ENCODE measurements at regions not wholly inside any gene's neighbourhood (a gene's known extent, or its start where the extent isn't known, plus 50 kb on each side); places are given as distances from the start of the nearest gene placed in this dataset.

DNA sequence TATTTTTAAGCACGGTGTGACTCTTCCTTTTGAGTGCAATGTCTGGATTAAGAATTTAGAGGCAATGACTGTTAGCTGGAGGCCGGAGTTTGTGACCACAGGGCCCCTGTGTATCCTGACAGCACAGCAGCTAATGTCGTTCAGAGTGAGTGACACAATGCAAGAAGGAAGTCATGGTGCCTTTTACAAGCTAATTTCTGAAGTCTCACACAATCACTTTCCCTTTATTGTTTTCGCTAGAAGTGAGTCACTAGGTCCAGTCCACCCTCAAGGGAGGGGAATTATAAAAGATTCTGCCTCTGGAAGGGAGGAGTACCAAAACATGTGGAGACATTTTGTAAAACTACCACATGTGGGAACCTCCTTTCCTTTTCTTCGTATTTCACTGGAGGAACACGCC, 185.5 kb upstream of the FGF10 start (continued):
- TF ChIP-seq, protein P1, sequence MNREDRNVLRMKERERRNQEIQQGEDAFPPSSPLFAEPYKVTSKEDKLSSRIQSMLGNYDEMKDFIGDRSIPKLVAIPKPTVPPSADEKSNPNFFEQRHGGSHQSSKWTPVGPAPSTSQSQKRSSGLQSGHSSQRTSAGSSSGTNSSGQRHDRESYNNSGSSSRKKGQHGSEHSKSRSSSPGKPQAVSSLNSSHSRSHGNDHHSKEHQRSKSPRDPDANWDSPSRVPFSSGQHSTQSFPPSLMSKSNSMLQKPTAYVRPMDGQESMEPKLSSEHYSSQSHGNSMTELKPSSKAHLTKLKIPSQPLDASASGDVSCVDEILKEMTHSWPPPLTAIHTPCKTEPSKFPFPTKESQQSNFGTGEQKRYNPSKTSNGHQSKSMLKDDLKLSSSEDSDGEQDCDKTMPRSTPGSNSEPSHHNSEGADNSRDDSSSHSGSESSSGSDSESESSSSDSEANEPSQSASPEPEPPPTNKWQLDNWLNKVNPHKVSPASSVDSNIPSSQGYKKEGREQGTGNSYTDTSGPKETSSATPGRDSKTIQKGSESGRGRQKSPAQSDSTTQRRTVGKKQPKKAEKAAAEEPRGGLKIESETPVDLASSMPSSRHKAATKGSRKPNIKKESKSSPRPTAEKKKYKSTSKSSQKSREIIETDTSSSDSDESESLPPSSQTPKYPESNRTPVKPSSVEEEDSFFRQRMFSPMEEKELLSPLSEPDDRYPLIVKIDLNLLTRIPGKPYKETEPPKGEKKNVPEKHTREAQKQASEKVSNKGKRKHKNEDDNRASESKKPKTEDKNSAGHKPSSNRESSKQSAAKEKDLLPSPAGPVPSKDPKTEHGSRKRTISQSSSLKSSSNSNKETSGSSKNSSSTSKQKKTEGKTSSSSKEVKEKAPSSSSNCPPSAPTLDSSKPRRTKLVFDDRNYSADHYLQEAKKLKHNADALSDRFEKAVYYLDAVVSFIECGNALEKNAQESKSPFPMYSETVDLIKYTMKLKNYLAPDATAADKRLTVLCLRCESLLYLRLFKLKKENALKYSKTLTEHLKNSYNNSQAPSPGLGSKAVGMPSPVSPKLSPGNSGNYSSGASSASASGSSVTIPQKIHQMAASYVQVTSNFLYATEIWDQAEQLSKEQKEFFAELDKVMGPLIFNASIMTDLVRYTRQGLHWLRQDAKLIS (CRISPR knock-in tag; IDR thresholded peaks at IDR 0.05; ENCODE audit: borderline replicate concordance), result no peak
- TF ChIP-seq MXD4 (CRISPR knock-in tag; IDR thresholded peaks at IDR 0.05; ENCODE audit: borderline replicate concordance) (no peak), ZNF219 (CRISPR knock-in tag; IDR thresholded peaks at IDR 0.05; ENCODE audit: borderline replicate concordance) (no peak), ELF4 (CRISPR knock-in tag; IDR thresholded peaks at IDR 0.05; ENCODE audit: low read depth) (no peak), NFATC4 (CRISPR knock-in tag; IDR thresholded peaks at IDR 0.05) (no peak), NFYB (CRISPR knock-in tag; conservative IDR thresholded peaks at IDR 0.05; ENCODE audit: low read depth) (no peak), FOXP1 (CRISPR knock-in tag; IDR thresholded peaks at IDR 0.05; ENCODE audit: borderline replicate concordance) (no peak)
- TF ChIP-seq, protein P2, sequence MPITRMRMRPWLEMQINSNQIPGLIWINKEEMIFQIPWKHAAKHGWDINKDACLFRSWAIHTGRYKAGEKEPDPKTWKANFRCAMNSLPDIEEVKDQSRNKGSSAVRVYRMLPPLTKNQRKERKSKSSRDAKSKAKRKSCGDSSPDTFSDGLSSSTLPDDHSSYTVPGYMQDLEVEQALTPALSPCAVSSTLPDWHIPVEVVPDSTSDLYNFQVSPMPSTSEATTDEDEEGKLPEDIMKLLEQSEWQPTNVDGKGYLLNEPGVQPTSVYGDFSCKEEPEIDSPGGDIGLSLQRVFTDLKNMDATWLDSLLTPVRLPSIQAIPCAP (CRISPR knock-in tag; IDR thresholded peaks at IDR 0.05), result no peak

DNA sequence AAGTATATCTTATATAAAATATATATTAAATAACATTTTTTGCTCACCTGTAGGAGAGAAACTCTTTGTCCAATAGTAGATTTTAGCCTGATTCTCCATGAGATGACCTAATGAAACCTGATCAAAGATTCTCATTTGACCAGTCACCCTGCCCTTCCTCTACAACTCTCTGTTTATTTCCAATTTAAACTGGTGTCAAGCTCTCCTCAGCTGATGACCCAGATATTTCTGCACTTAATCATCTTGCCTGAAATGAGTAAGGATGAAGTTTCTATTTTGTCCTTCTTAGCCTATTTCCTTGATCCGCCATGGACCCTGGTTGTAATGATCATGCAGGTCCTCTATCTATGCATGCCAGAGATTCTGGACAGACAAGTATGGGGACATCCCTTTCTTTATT, 179.3 kb upstream of the FGF10 start:
- Mint-ChIP-seq H3K9me3 (peaks cover 12% of the 10 kb centered on the region), H3K27ac (no peak overlapping the region), H3K4me3 (no peak overlapping the region), H3K4me1 (no peaks in the 10 kb centered on the region), H3K36me3 (no peaks in the 10 kb centered on the region), H3K27me3 (ENCODE audit: low read depth) (no peaks in the 10 kb centered on the region)
- DNase-seq (ENCODE audit: low spot score), result no peak
- no peak for TF ChIP-seq SOX15 (CRISPR knock-in tag; IDR thresholded peaks at IDR 0.05)
- TF ChIP-seq, protein P3, sequence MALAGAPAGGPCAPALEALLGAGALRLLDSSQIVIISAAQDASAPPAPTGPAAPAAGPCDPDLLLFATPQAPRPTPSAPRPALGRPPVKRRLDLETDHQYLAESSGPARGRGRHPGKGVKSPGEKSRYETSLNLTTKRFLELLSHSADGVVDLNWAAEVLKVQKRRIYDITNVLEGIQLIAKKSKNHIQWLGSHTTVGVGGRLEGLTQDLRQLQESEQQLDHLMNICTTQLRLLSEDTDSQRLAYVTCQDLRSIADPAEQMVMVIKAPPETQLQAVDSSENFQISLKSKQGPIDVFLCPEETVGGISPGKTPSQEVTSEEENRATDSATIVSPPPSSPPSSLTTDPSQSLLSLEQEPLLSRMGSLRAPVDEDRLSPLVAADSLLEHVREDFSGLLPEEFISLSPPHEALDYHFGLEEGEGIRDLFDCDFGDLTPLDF (CRISPR knock-in tag; IDR thresholded peaks at IDR 0.05), result no peak
- no peak for TF ChIP-seq ATF1 (CRISPR knock-in tag; IDR thresholded peaks at IDR 0.05)
- no peak for TF ChIP-seq TEAD1 (CRISPR knock-in tag; IDR thresholded peaks at IDR 0.05)
- no peak for ATAC-seq
- POLR2A ChIA-PET, result no interaction called here
- CTCF ChIA-PET, result no interaction called here

DNA sequence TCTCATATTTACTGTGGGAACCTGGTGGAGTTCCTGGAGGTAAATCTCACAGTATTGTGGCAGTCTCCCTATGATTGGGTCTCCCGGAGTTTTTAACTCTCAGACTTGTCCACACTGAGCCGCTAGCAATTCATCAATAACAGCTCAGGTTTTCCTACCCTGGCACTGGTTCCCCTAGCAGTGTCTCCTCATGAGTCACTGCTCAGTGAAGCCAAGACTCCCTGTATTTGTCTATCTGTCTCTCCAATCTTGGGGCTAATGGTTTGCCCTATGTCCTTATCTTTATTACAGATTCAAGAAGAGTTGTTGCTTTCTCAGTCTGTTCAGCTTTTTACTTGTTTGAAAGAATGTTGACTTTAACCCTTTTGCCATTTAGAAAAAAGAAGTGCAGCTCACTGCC, 176.7 kb upstream of the FGF10 start:
- H3K27ac Mint-ChIP-seq, result no peak overlapping the region

DNA sequence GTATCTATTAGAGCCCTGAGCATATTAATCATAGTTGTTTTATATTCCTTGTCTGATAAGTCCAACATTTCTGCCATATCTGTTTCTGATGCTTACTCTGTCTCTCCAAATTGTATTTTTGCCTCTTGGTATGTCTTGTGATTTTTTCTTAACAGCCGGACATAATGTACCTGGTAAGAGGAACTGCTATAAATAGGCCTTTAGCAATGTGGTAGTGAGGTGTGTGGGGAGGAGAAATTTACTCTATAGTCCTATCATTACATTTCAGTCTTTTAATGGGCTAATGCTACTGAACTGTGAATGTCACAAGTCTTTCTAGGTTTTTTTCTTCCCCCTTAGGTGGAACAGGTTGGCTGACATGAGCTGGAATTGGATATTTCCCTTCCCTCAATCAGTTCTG, 176.1 kb upstream of the FGF10 start:
- Mint-ChIP-seq H3K27ac (no peak overlapping the region; the same call in 1 of the 2 replicates), H3K9me3 (no peaks in the 10 kb centered on the region), H3K27me3 (ENCODE audit: low read depth) (no peaks in the 10 kb centered on the region), H3K4me3 (no peak overlapping the region), H3K36me3 (no peaks in the 10 kb centered on the region), H3K4me1 (no peaks in the 10 kb centered on the region)
- CTCF ChIA-PET, result no interaction called here
- DNase-seq (ENCODE audit: low spot score) (no peak), ATAC-seq (no peak)
- POLR2A ChIA-PET, result no interaction called here
- TF ChIP-seq, protein P4, sequence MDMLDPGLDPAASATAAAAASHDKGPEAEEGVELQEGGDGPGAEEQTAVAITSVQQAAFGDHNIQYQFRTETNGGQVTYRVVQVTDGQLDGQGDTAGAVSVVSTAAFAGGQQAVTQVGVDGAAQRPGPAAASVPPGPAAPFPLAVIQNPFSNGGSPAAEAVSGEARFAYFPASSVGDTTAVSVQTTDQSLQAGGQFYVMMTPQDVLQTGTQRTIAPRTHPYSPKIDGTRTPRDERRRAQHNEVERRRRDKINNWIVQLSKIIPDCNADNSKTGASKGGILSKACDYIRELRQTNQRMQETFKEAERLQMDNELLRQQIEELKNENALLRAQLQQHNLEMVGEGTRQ (CRISPR knock-in tag; IDR thresholded peaks at IDR 0.05), result no peak
- TF ChIP-seq CREB1 (CRISPR knock-in tag; IDR thresholded peaks at IDR 0.05), result no peak
- TF ChIP-seq, protein P5, sequence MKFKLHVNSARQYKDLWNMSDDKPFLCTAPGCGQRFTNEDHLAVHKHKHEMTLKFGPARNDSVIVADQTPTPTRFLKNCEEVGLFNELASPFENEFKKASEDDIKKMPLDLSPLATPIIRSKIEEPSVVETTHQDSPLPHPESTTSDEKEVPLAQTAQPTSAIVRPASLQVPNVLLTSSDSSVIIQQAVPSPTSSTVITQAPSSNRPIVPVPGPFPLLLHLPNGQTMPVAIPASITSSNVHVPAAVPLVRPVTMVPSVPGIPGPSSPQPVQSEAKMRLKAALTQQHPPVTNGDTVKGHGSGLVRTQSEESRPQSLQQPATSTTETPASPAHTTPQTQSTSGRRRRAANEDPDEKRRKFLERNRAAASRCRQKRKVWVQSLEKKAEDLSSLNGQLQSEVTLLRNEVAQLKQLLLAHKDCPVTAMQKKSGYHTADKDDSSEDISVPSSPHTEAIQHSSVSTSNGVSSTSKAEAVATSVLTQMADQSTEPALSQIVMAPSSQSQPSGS (CRISPR knock-in tag; IDR thresholded peaks at IDR 0.05; ENCODE audit: borderline replicate concordance, low read depth), result no peak
- TF ChIP-seq ZNF121 (CRISPR knock-in tag; IDR thresholded peaks at IDR 0.05), result no peak
- TF ChIP-seq KAT7 (CRISPR knock-in tag; IDR thresholded peaks at IDR 0.05; ENCODE audit: borderline replicate concordance), result no peak
- TF ChIP-seq TEAD4 (CRISPR knock-in tag; IDR thresholded peaks at IDR 0.05), result no peak
- no peak for TF ChIP-seq CREM (CRISPR knock-in tag; IDR thresholded peaks at IDR 0.05)
- TF ChIP-seq NR3C1 (CRISPR knock-in tag; conservative IDR thresholded peaks at IDR 0.05; ENCODE audit: low read depth), result no peak
- no peak for TF ChIP-seq ELF4 (CRISPR knock-in tag; IDR thresholded peaks at IDR 0.05; ENCODE audit: low read depth)
- no peak for TF ChIP-seq RORB (CRISPR knock-in tag; IDR thresholded peaks at IDR 0.05)

More for the DNA sequence above, 176.7 kb upstream of the FGF10 start:
- TF ChIP-seq, protein P6, sequence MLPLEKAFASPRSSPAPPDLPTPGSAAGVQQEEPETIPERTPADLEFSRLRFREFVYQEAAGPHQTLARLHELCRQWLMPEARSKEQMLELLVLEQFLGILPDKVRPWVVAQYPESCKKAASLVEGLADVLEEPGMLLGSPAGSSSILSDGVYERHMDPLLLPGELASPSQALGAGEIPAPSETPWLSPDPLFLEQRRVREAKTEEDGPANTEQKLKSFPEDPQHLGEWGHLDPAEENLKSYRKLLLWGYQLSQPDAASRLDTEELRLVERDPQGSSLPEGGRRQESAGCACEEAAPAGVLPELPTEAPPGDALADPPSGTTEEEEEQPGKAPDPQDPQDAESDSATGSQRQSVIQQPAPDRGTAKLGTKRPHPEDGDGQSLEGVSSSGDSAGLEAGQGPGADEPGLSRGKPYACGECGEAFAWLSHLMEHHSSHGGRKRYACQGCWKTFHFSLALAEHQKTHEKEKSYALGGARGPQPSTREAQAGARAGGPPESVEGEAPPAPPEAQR (CRISPR knock-in tag; IDR thresholded peaks at IDR 0.05), result no peak
- DNase-seq (ENCODE audit: low spot score), result no peak
- H3K4me3 Mint-ChIP-seq, result no peak overlapping the region
- no peaks in the 10 kb centered on the region for H3K9me3 Mint-ChIP-seq
- CTCF ChIA-PET, result no interaction called here
- ATAC-seq, result no peak
- POLR2A ChIA-PET, result no interaction called here
- no peaks in the 10 kb centered on the region for H3K27me3 Mint-ChIP-seq (ENCODE audit: low read depth)
- H3K36me3 Mint-ChIP-seq, result no peaks in the 10 kb centered on the region
- no peaks in the 10 kb centered on the region for H3K4me1 Mint-ChIP-seq
